Activated CD8-positive, alpha-beta memory T cell treated with anti-CD3 and anti-CD28 coated beads, Interleukin-2, amount 50 U/mL, for 1 hour (primary cell): ENCODE measurements at regions not wholly inside any gene's neighbourhood (a gene's known extent, or its start where the extent isn't known, plus 50 kb on each side); places are given as distances from the start of the nearest gene placed in this dataset.

Experiments
- DNase-seq: peaks from one replicate; pipeline ENCODE4 v3.0.0-alpha.2; 2020; ENCODE audit errors: extremely low read depth

DNA sequence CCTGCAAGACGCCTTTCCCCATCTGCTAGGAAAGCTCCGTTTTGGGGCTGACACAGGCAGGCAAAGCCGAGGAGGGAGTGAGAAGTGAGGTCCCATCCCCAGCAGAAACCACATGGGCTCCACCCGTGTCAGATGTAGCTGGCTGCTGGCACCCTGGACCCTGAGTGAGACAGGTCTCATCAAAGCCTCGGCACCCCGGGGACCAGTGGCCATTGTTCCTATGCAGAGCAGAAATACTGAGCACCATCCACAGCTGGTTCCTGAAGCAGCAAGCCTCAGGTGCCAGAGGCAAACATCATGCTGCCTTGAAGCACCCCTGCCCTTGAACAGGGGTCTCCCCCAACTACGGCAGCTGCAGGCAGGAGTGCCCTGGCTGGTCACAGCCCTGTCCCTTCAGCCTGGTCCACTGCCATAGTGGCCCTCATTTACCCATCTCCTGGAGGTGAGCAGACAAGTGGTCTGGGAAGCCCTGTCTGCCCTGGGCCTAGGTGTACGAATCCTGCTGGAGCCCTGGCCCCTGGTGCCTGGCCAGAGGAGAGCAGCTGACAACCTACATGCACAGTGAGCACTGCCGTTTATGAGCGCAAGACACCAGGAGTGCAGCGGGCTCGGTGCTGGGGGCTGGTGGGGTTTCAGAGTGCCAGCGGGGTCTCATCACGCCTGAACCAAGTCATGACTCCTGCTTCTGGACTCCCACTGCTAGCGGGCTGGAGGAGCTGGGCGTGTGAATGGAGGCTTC, 289.8 kb upstream of the RTL1 start:
- DNase-seq, result no peak

DNA sequence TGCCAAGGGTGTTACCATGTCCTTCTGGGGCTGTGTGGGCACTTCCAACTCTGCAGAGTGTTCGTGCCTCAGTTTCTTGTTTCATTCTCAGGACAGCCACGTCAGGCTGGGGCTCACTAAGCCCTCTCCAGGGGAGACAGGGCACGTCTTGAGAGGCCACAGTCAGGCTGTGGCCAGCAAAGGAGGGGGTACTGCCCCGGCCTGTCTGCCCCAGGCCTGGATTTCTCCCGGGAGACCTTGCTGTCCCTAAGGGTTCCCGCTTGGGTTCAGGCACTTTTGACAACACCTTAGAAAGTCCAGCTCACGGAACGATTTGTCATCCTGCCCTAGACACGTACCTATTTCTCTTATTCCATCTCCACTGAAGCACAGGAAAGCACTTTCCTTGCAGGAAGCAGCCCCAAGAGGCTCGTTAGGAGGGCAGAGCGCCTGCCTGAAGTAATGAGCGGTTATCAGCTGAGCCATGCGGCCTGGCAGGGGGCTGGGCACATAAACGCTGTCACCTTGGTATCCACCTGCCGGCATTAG, 290.4 kb upstream of the RTL1 start:
- DNase-seq, result no peak

DNA sequence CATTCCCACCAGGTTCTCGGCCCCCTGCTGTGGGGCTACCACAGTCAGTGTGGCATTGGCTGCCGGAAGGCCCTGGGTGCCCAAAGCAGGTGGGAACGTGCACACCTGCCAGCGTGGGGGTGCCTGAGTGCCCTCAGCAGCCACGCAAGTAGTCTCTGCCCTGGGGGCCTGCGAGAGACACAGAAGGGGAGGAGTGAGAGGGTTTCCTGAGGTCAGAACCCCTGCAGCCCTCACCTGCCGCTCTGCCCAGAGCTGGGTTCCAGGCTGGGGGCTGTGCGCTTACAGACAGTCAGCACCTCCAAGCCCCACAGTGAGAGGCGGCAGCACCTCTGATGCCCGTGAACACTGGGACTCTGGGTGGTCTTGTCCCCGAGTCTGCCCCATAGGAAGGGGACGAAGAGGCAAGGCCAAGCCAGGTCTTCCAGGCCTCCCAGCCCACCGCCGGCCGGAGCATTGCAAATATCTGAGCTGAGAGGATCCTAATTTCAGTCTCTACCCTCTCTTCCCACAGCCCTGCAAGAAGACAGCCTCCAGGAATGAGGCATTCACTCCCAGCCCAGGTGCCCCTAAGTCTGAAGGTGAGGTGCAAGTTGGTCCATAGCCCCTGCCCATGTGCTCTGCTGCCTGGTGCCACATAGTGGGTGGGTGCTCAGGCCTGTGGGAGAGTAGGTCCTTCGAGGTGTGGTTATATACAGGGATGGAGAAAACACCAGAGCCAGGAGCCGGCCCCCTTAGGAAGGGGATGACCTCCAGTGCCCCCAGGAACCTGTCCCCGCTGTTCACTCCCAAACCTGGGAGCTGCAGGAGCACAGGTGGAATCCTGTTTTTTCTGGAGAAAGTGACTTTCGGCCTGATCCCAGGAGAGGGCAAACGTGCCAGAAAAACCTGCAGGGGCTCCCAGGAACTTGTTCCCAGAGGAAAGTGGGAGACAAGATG, 291.1 kb upstream of the RTL1 start:
- no peak for DNase-seq

DNA sequence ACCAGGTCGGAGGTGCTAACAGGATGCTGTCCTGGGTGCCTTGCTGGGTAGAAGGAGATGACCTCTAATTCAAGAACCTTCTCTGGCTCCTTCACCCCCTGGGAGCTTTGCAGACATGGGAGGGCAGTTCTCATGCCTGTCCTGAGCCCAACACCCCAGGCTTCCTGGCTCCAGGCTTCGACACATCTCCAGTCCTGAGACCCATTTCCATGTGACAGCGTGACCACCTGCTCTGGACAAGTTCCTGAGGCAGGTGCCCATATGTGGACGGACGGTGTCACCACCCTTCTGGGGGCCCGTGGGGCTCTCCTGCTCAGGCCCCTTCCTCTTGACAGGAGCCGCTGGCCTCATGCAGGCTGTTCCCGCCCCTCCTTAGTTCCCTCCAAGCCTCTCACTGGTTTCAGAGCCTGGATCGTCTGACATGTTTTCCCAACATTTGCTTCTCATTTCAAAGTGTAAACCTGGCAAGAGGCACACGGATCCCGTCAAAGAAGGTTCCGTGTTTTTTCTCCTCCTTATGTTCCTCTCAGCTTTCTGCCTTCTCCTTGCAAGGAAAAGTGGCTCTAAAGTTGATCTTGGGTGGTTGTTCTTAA, 291.9 kb upstream of the RTL1 start:
- no peak for DNase-seq

DNA sequence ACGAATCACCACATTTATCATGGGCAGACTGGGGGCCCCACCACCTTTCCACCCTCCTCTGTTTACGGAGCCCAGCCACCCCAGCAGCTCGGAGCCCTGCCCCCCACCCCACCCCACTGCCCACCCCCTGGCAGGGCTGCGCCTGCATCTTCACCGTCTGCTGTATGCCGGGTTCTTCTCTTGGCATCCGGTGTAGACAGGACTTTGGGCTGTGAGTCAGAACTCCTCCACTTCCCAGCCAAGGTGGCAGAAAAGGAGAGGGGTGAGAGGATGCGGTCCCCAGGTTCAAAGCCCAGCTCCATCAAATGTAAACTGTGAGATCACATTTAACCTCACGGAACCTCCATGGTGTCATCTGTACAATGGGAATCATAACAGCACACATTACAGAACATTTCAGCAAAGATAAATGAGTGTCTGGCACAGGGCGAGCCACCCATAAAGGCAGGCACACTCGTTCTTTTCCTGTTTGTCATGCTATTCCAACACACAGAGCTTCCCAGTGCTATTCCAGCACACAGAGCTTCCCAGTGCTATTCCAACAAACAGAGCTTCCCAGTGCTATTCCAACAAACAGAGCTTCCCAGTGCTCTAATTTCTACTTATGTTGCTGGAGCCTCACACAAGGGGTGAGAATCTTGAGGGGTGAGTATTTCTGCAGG, 292.7 kb upstream of the RTL1 start:
- no peak for DNase-seq

DNA sequence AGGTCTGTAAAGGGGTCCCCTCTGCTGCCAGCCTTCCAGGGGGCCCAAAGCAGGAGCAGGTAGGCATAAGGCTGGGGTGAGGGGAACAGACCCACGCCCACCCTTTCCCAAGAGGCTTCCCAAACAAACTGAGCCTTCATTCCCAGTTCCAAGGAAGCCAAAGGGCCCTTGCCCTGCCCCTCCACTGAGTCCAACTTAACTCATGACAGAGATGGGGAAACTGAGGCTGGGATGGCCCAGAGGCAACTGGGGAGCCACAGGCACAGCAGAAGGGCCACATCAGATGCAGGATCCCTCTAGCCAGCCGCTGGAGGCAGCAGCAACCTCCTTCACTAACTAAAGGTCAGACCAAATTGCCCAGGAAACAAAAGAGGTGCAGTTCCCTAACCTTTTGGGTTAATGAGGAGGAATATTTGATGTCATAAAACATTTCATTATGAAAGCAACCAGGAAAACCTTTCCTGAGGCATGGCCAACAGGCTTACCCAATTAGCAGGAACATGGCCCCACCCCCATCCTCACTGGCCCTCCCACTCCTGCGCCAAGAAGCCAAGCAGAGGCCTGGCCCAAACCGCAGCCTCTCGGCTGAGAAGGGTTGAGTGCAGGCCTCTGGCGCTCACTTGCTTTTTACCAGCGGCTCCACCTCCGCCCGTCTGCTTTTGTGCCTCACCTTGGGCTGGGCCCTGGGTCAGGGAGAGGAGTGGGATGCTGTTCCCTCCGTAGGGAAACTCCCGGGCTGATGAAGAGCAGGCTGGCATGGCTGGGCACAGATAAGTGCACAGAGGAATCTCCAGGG, 293.5 kb upstream of the RTL1 start:
- no peak for DNase-seq

DNA sequence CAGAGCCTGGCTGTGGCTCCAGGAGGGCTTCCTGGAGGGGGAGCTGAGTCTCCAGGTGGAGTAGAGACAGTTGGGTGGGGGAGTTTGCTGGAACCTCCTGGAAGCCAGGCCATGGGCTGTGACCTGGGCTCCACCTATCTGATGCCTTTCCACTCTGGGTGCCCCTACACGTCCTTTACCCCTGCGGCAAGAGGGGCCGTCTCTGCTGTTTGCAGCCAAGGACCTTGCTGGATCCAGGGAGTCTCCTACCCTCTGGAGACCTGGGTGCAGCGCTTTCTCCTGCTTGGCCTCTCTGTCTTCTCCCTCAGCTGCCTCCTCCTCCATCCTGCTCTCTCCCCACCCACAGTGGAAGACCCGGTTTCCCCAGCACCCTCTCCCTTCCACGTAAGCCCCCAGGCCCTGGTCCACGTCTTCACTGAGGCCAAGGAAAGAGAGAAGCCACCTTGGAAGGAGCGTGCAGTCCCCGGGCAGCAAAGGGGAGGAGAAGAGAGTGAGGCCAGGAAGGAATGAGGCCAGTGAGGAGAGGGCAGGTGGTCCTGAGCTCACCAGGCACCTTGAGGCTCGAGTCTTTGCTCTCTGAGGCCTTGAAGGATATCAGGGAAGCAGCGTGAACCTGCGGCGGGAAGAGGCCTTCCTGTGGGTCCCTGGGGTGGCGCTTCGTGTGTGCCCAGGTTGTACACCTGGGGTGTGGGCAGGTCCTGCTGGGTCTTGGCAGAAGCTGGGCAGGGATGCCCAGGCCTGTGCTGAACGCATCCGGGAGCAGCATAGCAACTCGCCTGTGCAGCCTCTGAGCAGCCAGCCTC, 294.3 kb upstream of the RTL1 start:
- no peak for DNase-seq

DNA sequence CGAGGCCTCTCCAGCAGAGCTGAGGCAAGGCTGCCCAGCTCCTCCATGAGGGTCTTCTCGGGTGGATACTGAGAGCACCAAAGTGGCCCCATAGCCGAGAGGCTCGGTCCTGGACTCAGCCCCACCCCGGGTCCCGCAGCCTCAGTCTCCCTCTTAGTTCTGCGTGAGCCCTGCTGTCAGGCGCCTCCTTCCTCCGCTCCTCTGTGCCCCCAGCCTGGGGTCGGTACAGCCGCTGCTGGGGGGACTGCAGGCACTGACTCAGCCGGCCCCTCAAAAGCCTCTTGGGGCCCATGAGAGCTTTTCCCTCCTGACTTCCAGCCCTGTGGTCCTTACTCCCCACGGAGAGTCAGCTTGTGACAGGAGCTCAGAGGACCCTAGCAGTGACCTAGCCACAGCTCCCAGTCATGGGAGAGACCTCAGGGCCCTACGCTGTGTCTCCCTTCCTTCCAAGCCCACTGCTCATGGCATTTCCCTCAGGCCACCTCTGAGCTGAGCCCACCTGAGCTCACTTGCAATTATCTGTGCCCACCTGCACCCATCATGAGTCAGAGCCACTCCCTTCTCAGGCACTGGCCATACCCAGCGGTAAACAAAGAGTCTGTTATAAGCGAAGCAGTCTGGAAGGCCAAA, 295.0 kb upstream of the RTL1 start:
- no peak for DNase-seq

DNA sequence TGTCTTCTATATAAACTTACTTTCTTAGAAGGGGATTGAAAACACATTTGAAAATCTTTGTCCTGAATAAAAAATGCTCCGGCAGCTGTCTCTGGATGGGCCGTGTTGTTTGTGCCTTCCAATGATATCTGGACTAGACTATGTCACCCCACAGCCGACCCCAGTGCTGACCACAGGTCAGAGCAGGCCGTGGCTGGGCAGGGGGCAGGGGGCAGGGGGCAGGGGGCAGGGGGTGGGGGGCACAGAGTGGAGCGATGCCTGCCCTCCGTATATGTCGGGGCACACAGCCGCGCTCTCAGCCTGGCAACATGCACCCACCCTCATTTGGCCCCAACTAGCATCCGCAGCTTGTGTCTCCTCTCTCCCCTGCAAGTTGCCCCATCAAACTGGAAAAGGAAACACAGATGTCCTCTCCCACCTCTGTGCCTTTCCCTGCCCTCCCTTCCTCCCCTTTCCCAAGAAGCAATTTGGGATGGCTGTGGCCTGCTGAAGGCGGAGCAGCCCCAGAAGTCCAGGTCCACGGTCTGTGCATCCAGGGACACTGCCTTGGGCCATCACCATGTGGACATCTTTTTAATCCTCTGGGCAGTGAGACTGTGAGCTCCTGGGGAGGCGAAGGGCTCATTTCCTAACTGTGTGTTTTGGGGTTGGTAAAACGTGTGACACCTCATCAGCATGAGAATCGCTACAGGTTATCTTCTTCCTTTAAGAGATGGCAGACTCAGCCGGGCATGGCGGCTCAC, 295.7 kb upstream of the RTL1 start:
- DNase-seq, result no peak

DNA sequence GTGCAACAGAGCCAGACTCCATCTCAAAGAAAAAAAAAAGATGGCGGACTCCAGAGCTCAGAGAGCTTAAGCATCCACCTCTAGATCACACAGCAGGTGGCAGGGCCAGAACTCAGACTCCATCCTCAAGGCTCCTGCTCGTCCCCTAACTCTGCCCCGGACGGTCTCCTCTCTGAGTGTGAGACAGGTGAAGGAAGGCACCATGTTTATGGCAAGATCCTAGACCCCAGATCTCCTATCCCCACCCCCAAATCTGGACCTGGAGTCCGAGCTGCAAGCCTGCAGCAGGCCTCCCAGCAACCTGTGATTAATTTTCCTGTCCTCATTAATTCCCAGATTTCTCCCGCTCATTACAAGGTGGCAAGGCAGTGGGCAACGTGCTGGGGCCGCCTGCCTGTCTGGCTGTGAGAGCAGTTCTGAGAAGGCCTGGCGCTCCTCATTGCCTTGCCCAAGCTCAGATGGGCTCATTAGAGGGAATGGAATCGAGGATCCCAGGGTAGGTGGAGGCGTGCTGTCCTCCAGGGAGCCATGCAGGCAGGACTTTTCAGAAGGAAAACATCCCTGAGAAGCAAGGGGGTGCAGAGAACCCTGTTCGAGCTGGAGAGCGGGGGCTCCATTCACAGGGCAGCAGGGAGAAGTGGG, 296.6 kb upstream of the RTL1 start:
- DNase-seq, result no peak

DNA sequence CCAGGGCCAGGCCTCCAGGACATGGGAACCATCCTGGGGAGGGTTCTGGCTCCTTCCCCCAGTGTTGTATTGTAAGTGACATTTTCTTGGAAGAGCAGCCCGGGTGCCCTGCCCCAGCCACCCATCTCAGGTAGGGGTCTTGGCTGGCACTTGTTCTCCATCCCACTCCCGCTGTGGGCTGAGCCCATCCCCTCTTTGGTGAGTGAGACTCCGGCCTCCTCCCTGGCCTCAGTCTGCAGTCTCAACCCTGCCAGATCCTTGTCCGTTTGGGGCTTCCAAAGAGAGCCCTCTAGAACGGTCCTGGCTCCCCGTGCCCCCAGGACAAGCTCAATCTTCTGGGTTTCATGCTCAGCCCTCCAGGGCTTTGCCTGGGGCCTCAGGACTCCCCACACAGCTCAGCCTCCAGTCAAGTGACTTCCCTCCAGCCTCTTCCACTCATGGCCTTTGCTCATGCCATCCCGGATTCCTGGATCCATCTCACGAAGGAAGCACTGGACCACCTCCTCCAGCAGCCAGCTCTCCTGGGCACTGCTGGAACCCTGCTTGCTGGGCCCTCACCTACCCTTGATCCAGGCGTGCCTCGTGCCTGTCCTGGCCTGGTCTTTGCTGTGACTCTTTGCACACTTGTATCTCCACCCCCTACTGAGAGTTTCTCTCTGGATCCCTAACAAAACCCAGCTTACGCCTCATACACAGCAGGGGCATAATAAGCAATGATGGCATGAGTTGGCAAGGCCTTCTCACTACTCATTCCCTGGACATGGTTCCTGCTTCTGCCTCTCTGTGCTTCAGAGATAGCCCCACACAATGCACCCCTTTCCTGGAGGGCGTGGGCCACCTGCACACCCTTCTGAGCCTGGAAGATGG, 297.4 kb upstream of the RTL1 start:
- no peak for DNase-seq

DNA sequence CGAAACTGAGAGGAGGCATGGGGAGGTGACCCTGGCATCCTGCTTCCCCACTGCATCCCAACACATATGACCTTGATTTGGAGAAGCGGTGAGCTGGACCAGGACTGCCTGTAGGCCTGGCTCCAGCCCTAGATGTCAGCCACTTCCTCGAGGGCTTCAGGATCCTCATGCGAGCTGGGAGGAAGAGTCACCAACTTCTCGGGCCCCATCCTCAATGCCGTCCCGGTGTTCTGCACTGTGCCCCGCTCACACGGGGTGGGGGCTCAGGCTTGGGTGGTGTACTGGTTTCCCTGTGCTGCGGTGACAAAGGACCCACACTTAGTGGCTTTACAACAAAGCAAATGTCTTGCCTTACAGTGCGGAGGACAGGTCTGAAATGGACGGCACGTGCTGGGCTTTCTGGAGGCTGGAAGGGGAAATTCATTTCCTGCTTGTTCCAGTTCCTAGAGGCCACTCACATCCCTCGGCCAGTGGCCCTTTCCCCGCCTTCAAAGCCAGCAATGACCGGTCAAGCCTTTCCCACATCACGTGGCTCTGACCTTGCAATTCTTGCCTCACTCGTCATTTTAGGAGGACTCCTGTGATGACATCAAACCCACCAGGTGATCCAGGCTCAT, 298.1 kb upstream of the RTL1 start:
- no peak for DNase-seq

DNA sequence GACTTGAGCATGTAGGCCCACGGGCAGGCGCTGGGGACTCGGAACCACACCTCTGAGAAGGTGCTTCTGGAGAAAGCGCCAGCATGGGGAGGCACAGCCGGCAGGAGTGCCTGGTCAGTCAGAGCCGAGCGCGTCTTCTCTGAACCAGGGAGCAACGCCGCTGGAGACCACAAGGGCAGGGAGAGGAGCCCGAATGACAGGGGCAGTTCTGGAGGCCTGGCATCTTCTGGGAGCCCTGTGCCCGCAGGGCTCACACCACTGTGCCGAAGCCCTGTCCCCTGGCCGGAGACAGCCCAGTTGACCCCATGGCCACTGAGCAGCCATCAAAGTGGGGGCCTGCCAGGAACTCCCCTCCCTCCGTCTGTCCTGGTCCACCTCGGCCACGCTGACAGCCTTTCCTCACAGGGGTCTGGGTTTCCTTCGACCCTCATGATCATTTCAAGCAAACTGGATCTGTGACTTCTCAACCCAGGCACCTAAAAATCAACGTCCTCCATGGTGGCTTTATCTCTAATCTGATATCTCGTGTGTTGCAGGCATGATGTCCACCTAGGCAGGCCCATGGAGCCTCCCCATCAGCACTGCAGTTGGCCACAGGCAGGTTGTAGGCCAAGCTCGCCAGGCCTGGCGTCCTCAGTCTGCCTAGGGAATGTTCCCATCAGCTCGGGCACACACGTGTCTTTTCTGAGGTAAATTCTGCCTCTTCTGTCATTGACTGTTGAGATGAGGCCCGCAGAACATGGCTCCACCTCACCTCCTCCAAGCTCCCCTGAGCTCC, 299.3 kb upstream of the RTL1 start:
- no peak for DNase-seq

DNA sequence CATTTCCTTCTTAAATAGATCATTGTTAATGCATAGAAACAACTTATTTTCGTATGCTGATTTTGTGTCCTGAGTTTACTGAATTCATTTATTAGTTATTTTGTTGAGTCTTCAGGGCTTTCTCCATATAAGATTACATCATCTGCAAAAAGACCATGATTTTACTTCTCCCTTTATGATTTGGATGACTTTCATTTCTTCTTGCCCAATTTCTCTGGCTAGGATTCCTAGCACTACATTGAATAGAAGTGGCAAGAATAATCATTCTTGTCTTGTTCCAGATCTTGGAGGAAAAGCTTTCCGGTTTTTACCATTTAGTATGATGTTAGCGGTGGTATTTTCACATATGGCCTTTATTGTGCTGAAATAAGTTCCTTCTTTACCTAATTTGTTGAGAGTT, 303.0 kb upstream of the RTL1 start:
- no peak for DNase-seq

DNA sequence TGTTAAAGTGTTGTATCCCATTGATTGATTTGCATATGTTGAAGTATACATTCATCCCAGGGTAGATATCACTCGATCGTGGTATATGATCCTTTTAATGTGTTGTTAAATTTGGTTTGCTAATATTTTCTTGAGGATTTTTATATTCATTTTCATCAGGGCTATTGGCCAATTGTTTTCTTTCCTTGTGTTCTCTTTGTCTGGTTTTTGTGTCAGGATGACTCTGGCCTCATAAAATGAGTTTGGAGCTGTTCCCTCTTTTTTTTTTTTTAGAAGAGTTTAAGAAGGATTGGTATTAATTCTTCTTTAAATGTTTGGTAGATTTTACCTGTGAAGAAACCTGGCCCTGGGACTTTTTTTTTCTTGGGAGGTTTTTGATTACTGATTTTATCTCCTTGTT, 303.5 kb upstream of the RTL1 start:
- no peak for DNase-seq

DNA sequence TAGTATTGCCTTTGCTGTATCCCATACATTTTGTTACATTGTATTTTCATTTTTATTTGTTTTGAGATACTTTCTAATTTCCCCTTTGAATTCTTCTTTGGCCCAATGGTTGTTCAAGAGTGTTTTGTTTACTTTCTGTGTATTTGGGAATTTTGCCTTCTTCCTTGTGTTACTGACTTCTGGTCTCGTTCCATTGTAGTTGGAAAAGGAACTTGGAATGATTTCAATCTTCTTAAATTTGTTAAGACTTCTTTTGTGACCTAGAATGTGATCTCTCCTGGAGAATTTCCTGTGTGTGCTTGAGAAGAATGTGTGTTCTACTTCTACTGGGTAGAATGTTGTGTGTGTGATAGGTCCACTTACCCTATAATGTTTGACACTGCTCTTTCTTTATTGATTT, 304.4 kb upstream of the RTL1 start:
- no peak for DNase-seq
